Jurkat, Clone E6-1 (cell line): ENCODE measurements at regions not wholly inside any gene's neighbourhood (a gene's known extent, or its start where the extent isn't known, plus 50 kb on each side); places are given as distances from the start of the nearest gene placed in this dataset.

ENCODE experiments used
- DNase-seq: peaks from one replicate; pipeline ENCODE4 v3.0.0-alpha.2; 2011; ENCODE audit warnings: low read depth, low spot score
- H3K4me3 ChIP-seq: 2 replicates; pipeline ENCODE4 v1.5.1; 2011; ENCODE audit warnings: mild to moderate bottlenecking, low read length, control low read depth, moderate library complexity

DNA sequence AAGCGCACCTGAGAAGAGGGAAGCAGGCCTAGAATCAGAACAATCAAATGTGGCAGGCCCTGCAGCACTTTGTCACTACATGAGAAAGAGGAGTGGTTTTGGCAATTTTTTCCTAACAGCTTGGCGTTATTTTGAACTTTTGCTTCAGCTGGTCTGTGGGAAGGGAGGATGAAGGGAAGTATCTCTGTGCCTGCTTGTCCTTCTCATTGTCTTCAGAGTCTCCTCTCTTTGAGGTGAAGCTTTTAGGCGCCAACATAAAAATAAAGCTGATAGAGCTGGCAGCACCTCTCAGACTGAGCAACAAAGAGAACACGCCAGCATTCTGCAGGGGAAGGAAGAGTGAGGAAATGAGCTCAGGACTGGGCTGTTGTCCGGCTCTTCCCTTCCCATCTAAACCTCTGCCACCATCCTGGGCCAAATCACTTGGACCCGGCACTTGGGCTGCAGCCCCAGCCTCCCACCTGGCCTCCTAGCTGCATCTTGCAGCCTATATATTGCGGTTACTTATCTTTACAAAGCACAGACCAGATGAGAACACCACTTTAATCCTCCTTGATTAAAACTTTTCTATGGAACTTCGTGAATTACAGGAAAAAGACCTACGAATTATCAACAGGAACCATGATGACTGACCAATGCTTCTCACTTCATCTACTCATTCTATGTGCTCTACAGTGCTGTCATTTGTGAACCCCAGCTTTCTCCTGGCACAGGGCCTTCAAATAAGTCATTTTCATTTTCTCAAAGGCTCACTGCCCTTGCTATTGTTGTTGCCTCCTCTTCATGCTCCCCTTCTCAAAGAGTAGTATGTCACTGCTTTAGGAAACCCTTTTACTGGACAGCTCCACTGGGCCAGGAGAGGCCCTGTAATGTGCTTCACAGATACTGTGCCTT, 476.4 kb upstream of the HS3ST1 start:
- no peak for DNase-seq
- H3K4me3 ChIP-seq: no peak overlapping the region

DNA sequence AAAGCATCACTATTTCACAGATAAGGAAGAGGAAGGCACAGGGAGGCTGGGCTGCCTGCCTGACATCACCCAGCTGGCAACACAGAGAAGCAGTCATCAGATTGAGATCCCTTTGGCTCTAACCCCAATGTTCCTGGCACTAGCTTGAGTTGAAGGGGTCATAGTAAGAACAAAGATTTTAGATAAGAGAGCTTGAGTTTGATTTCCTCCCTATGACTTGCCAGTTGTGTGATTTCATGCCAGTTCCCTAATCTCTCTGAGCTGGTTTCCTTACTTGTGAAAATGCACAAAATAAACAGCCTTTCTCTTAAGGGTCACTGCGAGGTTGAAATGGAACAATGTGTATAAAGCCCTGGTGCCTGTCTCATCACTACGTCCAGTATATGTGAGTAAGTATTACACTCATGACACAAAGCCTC, 475.4 kb upstream of the HS3ST1 start:
- no peak for DNase-seq

DNA sequence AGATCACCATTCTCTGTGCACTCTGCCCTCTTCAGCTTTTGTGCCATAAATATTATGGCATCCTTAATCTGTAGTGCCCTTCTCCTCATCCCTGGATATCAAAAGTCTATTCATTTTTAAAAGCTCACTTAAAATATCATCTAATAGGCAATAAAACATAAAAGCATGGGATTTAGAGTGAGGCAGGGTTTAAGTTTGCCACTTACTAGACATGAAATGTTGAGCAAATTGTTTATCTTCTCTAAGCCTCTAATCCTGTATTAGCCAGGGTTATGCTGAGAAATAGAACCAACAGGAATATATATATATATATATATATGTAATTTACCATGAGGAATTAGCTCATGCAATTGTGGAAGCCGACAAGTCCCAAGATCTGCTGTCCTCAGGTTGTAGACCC, 472.4 kb upstream of the HS3ST1 start:
- no peak overlapping the region for H3K4me3 ChIP-seq
- no peak for DNase-seq

More for the DNA sequence above, 475.4 kb upstream of the HS3ST1 start:
- H3K4me3 ChIP-seq: no peak overlapping the region

DNA sequence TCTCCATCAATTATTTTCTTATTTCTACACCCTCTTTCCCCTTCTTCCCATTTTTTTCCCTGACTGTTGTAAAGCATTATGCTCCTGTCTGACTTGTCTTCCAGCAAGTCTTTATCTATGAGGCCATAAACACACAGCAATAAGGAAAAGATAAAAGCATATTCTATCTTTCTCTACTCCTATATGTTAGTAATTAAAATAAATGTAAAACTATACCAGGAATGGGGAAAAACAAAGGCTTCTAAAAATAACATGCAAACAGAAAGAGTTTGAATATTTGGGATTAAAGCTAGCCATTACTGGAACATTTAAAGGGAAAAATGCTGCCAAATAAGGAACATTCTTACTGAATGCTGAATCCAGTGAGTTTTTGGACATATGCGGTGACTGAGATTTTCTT, 471.7 kb upstream of the HS3ST1 start:
- no peak overlapping the region for H3K4me3 ChIP-seq
- no peak for DNase-seq

DNA sequence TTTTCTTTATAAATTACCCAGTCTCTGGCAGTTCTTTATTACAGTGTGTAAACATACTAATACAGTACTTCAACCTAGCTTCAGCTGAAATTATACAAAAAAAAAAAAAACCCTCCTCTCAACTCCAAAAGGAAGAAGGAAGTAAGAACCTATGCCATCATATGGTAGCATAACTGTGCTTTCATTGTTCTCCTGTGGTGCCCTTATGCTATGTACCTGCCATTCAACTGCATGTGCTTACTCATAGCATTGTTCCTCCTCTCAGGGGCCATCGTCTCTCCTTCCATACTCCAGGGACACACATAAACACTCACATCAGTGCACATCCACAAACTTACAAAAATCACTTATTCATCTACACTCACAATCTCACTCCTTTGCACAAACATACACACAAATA, 470.1 kb upstream of the HS3ST1 start:
- no peak for DNase-seq
- H3K4me3 ChIP-seq: no peak overlapping the region

DNA sequence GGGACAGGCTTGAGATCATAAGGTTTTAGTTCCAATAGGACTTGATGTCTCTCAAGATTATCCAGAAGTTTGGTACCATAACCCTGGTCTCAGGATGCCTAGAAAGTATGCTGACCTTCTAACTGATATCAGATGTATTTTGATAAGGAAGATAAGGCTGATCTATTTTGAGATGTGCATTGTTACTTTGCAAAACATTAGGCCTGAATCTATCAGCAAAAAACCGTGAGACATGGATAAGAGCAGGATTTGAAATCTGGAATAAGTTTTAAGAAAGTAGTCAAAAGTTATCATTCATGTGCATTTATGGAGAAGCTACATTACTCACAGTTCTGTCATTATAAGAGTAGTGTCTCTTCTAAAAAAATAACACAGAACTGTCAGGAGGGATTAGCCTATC, 467.1 kb upstream of the HS3ST1 start:
- no peak for DNase-seq
- no peak overlapping the region for H3K4me3 ChIP-seq

DNA sequence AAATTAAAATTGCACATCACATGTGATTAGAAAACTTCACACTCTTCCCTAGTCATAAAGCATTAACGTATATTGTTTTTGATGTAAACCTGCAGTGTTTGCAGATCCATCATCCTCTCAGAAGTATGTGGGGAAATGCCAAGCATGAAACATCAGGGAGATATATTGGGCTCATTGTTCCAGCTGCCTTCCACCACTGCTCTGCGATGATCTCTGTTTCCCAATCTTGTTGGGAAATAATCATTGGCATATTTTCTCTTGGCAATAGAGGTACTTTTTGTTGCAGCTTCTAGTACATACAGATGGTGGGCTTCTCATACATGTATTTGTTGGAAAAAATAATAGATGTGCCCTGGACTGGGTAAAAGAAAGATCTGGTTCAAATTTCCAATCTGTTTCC, 466.3 kb upstream of the HS3ST1 start:
- DNase-seq: no peak
- no peak overlapping the region for H3K4me3 ChIP-seq

DNA sequence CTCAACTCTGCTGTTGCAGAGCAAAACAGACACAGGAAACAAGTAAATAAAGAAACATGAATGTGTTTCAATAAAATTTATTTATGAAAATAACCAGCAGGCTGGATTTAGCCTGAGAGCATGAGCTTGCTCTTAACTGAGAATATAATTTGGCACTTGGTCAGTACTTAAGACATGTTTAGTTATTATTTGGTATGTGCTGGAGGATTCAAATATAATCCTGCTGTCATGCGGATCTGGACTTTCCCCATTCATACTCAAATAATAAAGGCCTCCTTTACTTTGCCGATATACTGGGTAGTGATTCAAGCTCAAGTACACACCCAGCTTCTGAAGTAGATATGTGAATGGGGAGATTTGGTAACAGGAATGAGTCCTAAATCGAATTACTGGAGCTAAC, 465.5 kb upstream of the HS3ST1 start:
- no peak overlapping the region for H3K4me3 ChIP-seq
- no peak for DNase-seq

DNA sequence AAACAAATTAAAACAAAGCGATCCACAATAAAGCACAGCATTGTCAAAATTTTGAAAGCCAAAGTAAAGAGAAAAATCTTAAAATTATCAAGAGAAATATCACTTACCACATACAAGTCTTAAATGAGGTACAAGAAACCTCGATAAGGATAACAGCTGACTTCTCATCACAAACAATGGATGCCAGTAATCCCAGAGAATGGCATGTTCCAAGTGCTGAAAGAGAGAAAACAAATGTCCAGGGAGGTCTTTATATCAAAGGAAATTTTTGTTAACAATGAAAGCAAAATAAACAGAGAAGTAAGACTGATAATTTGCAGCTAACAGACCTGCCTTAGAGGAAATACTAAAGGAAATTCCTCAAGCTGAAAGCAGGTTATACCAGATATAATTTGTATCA, 460.4 kb upstream of the HS3ST1 start:
- no peak for DNase-seq
- H3K4me3 ChIP-seq: no peak overlapping the region

DNA sequence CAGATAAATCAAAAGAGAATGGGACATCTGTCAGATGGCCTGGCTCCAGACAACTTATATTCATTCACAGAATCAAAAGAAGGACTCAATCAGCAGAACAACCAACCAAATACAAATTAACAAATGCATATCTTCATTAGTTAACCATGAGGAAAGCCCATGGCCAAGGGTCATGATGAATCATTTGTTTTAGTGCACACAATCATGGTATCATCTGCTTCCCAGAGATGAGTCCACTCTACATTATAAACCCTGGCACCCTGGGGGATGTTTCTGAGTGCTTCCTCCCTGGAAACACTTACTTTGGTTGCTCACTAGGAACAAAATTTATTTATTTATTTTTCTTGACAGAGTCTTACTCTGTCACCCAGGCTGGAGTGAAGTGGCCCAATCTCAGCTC, 453.3 kb upstream of the HS3ST1 start:
- DNase-seq: no peak
- H3K4me3 ChIP-seq: no peak overlapping the region

DNA sequence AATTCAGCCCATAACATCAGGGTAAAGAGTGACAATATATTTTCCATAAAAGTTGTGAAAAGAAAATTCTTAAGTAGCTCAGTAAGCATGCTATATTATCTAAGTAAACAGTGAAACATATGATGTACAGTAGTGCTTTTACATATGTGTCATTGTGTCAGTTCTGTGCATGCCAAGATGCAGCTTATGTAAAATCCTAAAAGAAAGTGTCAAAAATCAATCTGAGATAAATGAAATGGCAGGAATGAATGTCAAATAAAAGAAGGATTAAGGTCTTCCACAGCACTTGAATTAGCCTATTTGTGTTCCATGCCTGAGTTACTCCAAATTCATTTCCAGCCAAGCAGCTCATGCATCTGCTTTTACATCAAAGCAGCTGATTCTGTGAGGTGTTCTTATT, 452.7 kb upstream of the HS3ST1 start:
- H3K4me3 ChIP-seq: no peak overlapping the region
- DNase-seq: no peak

DNA sequence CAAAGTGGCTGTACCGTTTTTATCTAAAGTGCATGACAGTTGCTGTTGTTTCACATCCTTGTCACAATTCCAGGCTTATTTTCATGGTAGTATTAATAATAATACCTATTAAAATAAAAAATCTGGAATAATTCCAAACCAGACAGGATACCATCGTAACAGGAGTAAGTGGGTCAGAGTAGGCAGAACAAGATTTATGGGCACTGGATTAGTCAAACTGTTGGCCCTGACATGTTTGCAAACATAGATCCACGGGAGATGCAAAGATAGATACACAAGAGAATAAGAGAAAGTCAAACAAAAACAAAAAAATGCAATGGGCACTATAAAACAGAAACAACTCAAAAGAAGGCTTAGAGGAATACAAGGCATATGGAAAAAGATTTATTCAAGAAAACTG, 449.5 kb upstream of the HS3ST1 start:
- no peak overlapping the region for H3K4me3 ChIP-seq
- DNase-seq: no peak

DNA sequence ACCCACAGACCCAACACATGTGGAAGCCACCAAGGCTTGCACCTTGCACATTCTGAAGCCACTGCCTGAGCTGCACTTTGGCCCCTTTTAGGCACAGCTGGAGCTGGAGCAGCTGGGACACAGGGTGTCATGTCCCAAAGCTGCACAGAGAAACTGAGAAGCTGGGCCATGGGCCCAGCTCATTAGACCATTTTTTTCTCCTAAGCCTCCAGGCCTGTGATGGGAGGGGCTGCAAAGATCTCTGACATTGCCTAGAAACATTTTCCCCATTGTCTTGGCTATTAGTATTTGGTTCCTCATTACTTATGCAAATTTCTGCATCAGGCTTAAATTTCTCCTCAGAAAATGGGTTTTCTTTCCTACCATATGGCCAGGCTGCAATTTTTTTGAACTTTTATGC, 447.4 kb upstream of the HS3ST1 start:
- no peak for DNase-seq
- no peak overlapping the region for H3K4me3 ChIP-seq

DNA sequence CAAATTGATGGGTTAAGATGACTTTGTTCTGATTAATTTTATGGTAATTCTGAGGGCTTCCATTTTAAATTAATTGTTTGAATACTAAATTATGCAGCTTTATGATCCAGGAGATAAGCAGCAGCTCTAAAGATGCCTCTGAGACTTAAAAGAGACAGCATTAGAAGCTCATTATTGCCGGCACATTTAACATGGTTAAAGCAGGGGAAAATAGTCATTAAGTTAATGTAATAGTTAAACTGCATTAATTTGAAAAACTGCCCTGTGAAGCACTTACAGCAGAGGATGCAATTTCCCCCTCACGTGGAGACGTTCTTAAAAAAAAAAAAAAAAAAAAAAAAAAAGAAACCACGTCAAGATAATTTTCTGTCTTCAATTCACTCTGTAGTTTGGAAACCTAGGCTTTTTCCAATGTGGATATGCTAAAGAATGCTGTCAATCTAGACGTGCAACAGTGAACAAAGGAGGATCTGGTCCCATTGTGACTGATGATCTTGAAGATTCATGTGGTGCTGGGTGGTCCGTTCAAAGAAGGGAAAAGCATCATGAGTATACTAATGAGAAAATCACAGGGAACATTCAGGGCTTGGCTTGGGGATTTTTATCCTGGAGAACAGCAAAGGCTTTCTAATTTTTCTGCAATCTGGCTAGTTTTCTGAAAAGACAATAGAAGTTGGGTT, 440.6 kb upstream of the HS3ST1 start:
- no peak overlapping the region for H3K4me3 ChIP-seq
- DNase-seq: no peak

DNA sequence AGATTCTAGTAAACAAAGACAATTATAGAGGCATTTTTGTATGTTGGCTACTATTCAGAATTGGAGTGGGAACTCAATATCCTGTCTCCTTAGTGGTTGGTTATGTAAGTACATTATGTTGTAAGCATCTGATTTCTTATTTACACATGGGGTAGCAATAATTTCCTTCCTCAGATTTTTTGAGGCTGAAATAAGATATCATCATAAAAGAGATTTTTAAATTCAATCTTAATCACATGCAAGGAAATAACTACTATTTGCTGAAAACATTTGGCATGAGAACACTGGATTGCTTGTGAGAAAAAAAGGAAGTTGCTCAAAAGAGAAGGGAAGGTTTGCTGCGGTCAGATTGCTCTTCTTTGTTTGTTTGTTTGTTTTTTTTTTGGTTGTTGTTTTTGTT, 437.7 kb upstream of the HS3ST1 start:
- no peak for DNase-seq
- H3K4me3 ChIP-seq: no peak overlapping the region

DNA sequence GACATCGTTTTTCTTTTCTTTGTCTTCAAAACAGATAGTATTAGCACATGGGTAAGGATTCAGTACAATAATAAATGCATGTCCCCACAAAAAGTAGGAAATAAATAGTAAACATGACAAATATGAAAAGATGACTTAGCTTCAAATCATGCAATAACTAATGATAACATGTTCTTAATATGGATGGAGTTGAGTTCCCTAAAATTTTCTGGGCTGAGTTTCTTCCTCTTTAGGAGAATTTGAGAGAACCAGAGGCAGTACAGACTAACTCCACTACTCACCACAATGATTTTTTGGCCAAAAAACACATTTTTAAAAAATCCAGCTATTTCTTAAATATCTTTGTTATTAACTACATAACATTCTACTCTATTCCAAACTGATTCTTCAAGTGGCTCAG, 432.3 kb upstream of the HS3ST1 start:
- H3K4me3 ChIP-seq: no peak overlapping the region
- no peak for DNase-seq

DNA sequence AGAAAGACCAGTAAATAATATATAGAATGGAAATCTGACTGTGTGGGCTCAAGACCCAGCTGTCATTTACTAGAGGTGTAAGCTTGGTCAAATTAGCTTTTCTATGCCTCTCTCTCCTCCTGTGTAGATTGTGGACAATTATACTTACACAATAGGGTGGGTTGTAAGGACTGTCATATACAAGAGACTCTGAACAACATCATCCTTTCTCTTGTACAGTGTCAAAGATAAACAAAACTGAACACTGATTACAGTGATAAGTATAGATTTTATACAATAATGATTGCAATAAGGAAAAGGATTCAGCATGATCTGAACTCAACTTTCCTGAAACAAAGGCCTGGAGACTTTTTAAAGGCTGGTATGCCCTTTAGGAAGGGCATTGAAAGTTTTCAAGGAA, 429.2 kb upstream of the HS3ST1 start:
- no peak for DNase-seq
- no peak overlapping the region for H3K4me3 ChIP-seq

DNA sequence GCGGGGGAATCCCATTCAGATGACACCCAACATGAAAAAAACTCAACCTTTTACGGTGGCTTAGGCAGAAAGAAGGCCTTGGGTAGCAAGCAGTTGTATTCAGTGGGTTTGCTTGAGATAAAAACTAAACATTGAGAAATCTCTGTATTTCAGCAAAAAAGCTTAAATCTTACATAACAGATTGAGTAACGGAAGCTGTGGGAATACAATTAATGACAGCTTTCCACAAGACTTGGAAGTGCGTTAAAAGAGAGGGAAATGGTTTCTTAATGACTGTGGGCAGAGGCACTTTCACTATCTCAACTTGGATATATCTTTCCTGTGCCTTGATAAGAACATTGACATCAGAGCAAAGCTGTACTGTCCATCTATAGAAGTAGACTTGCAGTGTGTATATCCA, 418.5 kb upstream of the HS3ST1 start:
- no peak overlapping the region for H3K4me3 ChIP-seq
- DNase-seq: no peak

DNA sequence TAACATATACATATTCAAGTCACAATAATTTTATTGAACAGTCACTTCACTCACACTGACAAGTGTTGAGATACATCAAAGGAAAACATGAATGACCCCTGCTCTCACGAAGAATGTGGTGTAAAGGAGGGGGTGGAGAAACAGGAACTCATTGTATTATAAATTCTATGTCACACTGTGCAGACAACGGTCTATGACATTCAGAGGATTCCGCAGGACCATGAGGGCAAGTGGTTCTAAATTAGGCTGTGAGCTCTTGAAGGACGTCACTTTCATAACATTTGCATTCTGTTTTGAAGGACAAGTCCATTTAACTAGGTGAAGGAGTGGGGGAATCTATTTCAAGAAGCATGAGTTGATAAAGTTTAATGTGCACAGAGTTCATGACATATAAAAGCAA, 415.2 kb upstream of the HS3ST1 start:
- DNase-seq: no peak
- H3K4me3 ChIP-seq: no peak overlapping the region

DNA sequence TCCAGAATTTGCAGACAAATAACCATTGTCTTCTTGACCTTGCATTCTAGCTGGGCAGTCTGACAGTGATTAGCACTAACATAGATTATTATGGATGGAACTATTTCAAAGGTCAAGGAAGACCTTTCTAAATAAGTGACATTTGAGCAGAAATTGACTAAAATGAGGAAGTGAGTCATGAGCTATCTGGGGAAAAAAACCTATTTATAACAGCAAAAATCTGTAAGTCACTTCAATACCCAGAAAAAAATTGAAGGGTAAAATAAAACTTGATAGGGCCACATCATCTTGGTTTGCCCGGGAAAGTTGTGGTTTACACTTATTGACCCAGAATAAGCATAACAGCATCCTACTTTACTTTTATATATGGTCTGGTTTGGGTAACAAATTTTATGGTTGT, 414.6 kb upstream of the HS3ST1 start:
- H3K4me3 ChIP-seq: no peak overlapping the region
- DNase-seq: no peak
